H9 (cell line): ENCODE measurements at regions not wholly inside any gene's neighbourhood (a gene's known extent, or its start where the extent isn't known, plus 50 kb on each side); places are given as distances from the start of the nearest gene placed in this dataset.

Source experiments
- DNase-seq: peaks from one replicate; pipeline ENCODE4 v3.0.0-alpha.2; 2017
- H2AFZ ChIP-seq: one replicate; pipeline ENCODE4 v1.6.1; 2013; ENCODE audit warnings: mild to moderate bottlenecking, low read length, control low read depth, moderate library complexity
- H2AK5ac ChIP-seq: 2 replicates; pipeline ENCODE4 v1.6.1; 2013; ENCODE audit warnings: low read length, control low read depth, mixed read lengths; ENCODE audit not compliant: insufficient read length
- H2BK120ac ChIP-seq: one replicate; pipeline ENCODE4 v1.6.1; 2013; ENCODE audit warnings: low read depth, mild to moderate bottlenecking, low read length, control low read depth, inconsistent platforms; ENCODE audit not compliant: poor library complexity, severe bottlenecking
- H2BK12ac ChIP-seq: 2 replicates; pipeline ENCODE4 v1.6.1; 2013; ENCODE audit warnings: low read length, control low read depth, mixed read lengths, low read depth; ENCODE audit not compliant: insufficient read length
- H2BK15ac ChIP-seq: 2 replicates; pipeline ENCODE4 v1.6.1; 2013; ENCODE audit warnings: low read depth, low read length, control low read depth
- H2BK20ac ChIP-seq: one replicate; pipeline ENCODE4 v1.6.1; 2013; ENCODE audit warnings: low read depth, mild to moderate bottlenecking, low read length, control low read depth, inconsistent platforms; ENCODE audit not compliant: poor library complexity, severe bottlenecking
- H2BK5ac ChIP-seq: 2 replicates; pipeline ENCODE4 v1.6.1; 2013; ENCODE audit warnings: low read length, control low read depth, mixed read lengths; ENCODE audit not compliant: insufficient read length
- H3K14ac ChIP-seq: 2 replicates; pipeline ENCODE4 v1.6.1; 2013; ENCODE audit warnings: low read length, control low read depth; ENCODE audit not compliant: insufficient read depth
- H3K18ac ChIP-seq: 2 replicates; pipeline ENCODE4 v1.6.1; 2013; ENCODE audit warnings: low read depth, mild to moderate bottlenecking, mixed read lengths, low read length, control low read depth; ENCODE audit not compliant: insufficient read length
- H3K23ac ChIP-seq: 2 replicates; pipeline ENCODE4 v1.6.1; 2013; ENCODE audit warnings: low read length, control low read depth, mixed read lengths, low read depth; ENCODE audit not compliant: insufficient read length
- H3K23me2 ChIP-seq: 2 replicates; pipeline ENCODE4 v1.6.1; 2013; ENCODE audit warnings: low read depth, mild to moderate bottlenecking, mixed read lengths, low read length, control low read depth; ENCODE audit not compliant: insufficient read length, poor library complexity, severe bottlenecking
- H3K27ac ChIP-seq: 2 replicates; pipeline ENCODE4 v1.5.1; 2013; ENCODE audit warnings: low read length, control low read depth, mixed read lengths, low read depth; ENCODE audit not compliant: insufficient read length
- H3K27me3 ChIP-seq: 2 replicates; pipeline ENCODE4 v1.6.1; 2013; ENCODE audit warnings: low read length, control low read depth, inconsistent platforms; ENCODE audit not compliant: insufficient read depth
- H3K4ac ChIP-seq: 2 replicates; pipeline ENCODE4 v1.6.1; 2013; ENCODE audit warnings: low read depth, mild to moderate bottlenecking, control low read depth, inconsistent platforms, low read length, moderate library complexity
- H3K4me1 ChIP-seq: 2 replicates; pipeline ENCODE4 v1.6.1; 2013; ENCODE audit warnings: low read length, control low read depth, inconsistent platforms; ENCODE audit not compliant: insufficient read depth
- H3K4me2 ChIP-seq: 2 replicates; pipeline ENCODE4 v1.6.1; 2013; ENCODE audit warnings: low read length, control low read depth, mixed read lengths; ENCODE audit not compliant: insufficient read length, insufficient read depth
- H3K56ac ChIP-seq: 2 replicates; pipeline ENCODE4 v1.6.1; 2013; ENCODE audit warnings: low read depth, mild to moderate bottlenecking, mixed read lengths, low read length, control low read depth; ENCODE audit not compliant: insufficient read length
- H3K79me1 ChIP-seq: 2 replicates; pipeline ENCODE4 v1.6.1; 2013; ENCODE audit warnings: low read depth, mild to moderate bottlenecking, moderate library complexity, low read length, control low read depth, inconsistent platforms; ENCODE audit not compliant: insufficient read depth, poor library complexity, severe bottlenecking
- H3K79me2 ChIP-seq: 2 replicates; pipeline ENCODE4 v1.6.1; 2013; ENCODE audit warnings: low read length, control low read depth, inconsistent platforms; ENCODE audit not compliant: insufficient read depth
- H3K9ac ChIP-seq: 2 replicates; pipeline ENCODE4 v1.6.1; 2013; ENCODE audit warnings: low read length, control low read depth, mixed read lengths; ENCODE audit not compliant: insufficient read length; ENCODE audit errors: extremely low read depth
- H3K9me3 ChIP-seq: one replicate; pipeline ENCODE4 v1.6.1; 2013; ENCODE audit warnings: low read depth, low read length, inconsistent platforms; ENCODE audit not compliant: control insufficient read depth
- H3T11ph ChIP-seq: one replicate; pipeline ENCODE4 v1.6.1; 2013; ENCODE audit warnings: mild to moderate bottlenecking, low read length, control low read depth, inconsistent platforms
- H4K20me1 ChIP-seq: one replicate; pipeline ENCODE4 v1.6.1; 2013; ENCODE audit not compliant: control insufficient read depth, insufficient read length, insufficient read depth
- H4K5ac ChIP-seq: 2 replicates; pipeline ENCODE4 v1.6.1; 2013; ENCODE audit warnings: low read depth, mild to moderate bottlenecking, mixed read lengths, low read length, control low read depth; ENCODE audit not compliant: insufficient read length
- H4K8ac ChIP-seq: replicated peaks from 2 replicates; pipeline ENCODE4 v1.6.1; 2013; ENCODE audit warnings: low read length, control low read depth, mixed read lengths, low read depth; ENCODE audit not compliant: insufficient read length
- H4K91ac ChIP-seq: 2 replicates; pipeline ENCODE4 v1.6.1; 2013; ENCODE audit warnings: low read depth, mild to moderate bottlenecking, moderate library complexity, mixed read lengths, low read length, control low read depth; ENCODE audit not compliant: insufficient read length
- H3K27ac Mint-ChIP-seq, 3 experiments: 2 replicates in 2 of 3; 3 replicates in 1 of 3; pipeline ENCODE4 v1.8.0; 2020 to 2021; ENCODE audit warnings: mixed read lengths in 3 of 3, mild to moderate bottlenecking in 1 of 3, moderate library complexity in 1 of 3
- H3K27me3 Mint-ChIP-seq: 2 replicates; pipeline ENCODE4 v1.8.0; 2021; ENCODE audit warnings: low read depth, mild to moderate bottlenecking, moderate library complexity, mixed read lengths
- H3K36me3 Mint-ChIP-seq, 3 experiments: 2 replicates in 2 of 3; 3 replicates in 1 of 3; pipeline ENCODE4 v1.8.0; 2020 to 2021; ENCODE audit warnings: low read depth in 3 of 3, mixed read lengths in 3 of 3; ENCODE audit not compliant: insufficient read depth in 1 of 3
- H3K4me1 Mint-ChIP-seq, 2 experiments: 2 replicates each; pipeline ENCODE4 v1.8.0; 2020; ENCODE audit warnings: mixed read lengths in 2 of 2
- H3K4me3 Mint-ChIP-seq, 2 experiments: 2 replicates in 1 of 2; 3 replicates in 1 of 2; pipeline ENCODE4 v1.8.0; 2020 to 2021; ENCODE audit warnings: mild to moderate bottlenecking in 2 of 2, mixed read lengths in 2 of 2, moderate library complexity in 1 of 2
- H3K9me3 Mint-ChIP-seq, 2 experiments: 2 replicates in 1 of 2; 3 replicates in 1 of 2; pipeline ENCODE4 v1.8.0; 2020; ENCODE audit warnings: mild to moderate bottlenecking in 2 of 2, mixed read lengths in 2 of 2, moderate library complexity in 1 of 2
- CTCF ChIP-seq: fragments of 200-600 bp; sonication (generic); conservative IDR thresholded peaks from 3 replicates; pipeline ENCODE4 v1.8.0; 2021; ENCODE audit warnings: antibody characterized with exemption, mild to moderate bottlenecking

GRCh38 chr7:119963654-119964053, 309.3 kb upstream of the KCND2 start:
- H3K4ac ChIP-seq: no peak overlapping the region
- no peaks in the 10 kb centered on the region for H4K20me1 ChIP-seq
- no peaks in the 10 kb centered on the region for H3K79me2 ChIP-seq
- no peaks in the 10 kb centered on the region for H3K27me3 Mint-ChIP-seq
- no peak overlapping the region for H3K18ac ChIP-seq
- no peak overlapping the region for H2BK15ac ChIP-seq
- H3K14ac ChIP-seq: no peak overlapping the region
- no peak overlapping the region for H2BK12ac ChIP-seq
- H3T11ph ChIP-seq: no peak overlapping the region
- H3K27me3 ChIP-seq: no peaks in the 10 kb centered on the region
- no peak overlapping the region for H2BK20ac ChIP-seq
- H2BK5ac ChIP-seq: no peak overlapping the region
- H3K4me3 Mint-ChIP-seq: no peak overlapping the region
- no peaks in the 10 kb centered on the region for H3K23me2 ChIP-seq
- no peaks in the 10 kb centered on the region for H3K79me1 ChIP-seq
- H4K5ac ChIP-seq: no peak overlapping the region
- H3K4me1 ChIP-seq: no peaks in the 10 kb centered on the region
- no peak overlapping the region for H4K8ac ChIP-seq
- no peak for TF ChIP-seq CTCF
- no peaks in the 10 kb centered on the region for H3K4me1 Mint-ChIP-seq
- no peak overlapping the region for H3K27ac ChIP-seq
- no peak overlapping the region for H3K56ac ChIP-seq
- no peaks in the 10 kb centered on the region for H3K36me3 Mint-ChIP-seq
- no peaks in the 10 kb centered on the region for H3K9me3 ChIP-seq
- H2AK5ac ChIP-seq: no peak overlapping the region
- no peak overlapping the region for H2BK120ac ChIP-seq
- no peak for DNase-seq
- H3K4me2 ChIP-seq: no peak overlapping the region
- no peak overlapping the region for H2AFZ ChIP-seq
- H3K27ac Mint-ChIP-seq: no peak overlapping the region
- H4K91ac ChIP-seq: no peak overlapping the region
- H3K23ac ChIP-seq: no peak overlapping the region
- no peaks in the 10 kb centered on the region for H3K9me3 Mint-ChIP-seq
- H3K9ac ChIP-seq: no peak overlapping the region
